ENCODE measurements at regions not wholly inside any gene's neighbourhood (a gene's known extent, or its start where the extent isn't known, plus 50 kb on each side); places are given as distances from the start of the nearest gene placed in this dataset.

- TF ChIP-seq POLR2A (IDR thresholded peaks at IDR 0.05; ENCODE audit: borderline replicate concordance, extremely low read depth, insufficient read depth, insufficient read length) (no peak), CTCF (IDR thresholded peaks at IDR 0.05 in 2 of 3, conservative IDR thresholded peaks at IDR 0.05 in 1 of 3; ENCODE audit: borderline replicate concordance in 1 of 3, insufficient read depth in 1 of 3, low read depth in 2 of 3, low read length in 2 of 3) (no peak), EGR1 (IDR thresholded peaks at IDR 0.05; ENCODE audit: low read depth) (no peak), SIN3A (IDR thresholded peaks at IDR 0.05; ENCODE audit: low read depth) (no peak), ELF1 (IDR thresholded peaks at IDR 0.05; ENCODE audit: borderline replicate concordance, low read depth) (no peak), POLR2AphosphoS5 (IDR thresholded peaks at IDR 0.05; ENCODE audit: low read depth, low read length) (no peak), ZNF274 (IDR thresholded peaks at IDR 0.05; ENCODE audit: low read depth, low read length) (no peak), MAX (IDR thresholded peaks at IDR 0.05) (no peak), RAD21 (IDR thresholded peaks at IDR 0.05; ENCODE audit: low read depth) (no peak), EZH2phosphoT487 (IDR thresholded peaks at IDR 0.05; ENCODE audit: borderline replicate concordance) (no peak)
Observed at GRCh38 chr1:103416681-103417286, 108.7 kb upstream of the RNPC3 start.

Data from HCT116 (cell line).